ENCODE measurements at regions not wholly inside any gene's neighbourhood (a gene's known extent, or its start where the extent isn't known, plus 50 kb on each side); places are given as distances from the start of the nearest gene placed in this dataset.

DNA sequence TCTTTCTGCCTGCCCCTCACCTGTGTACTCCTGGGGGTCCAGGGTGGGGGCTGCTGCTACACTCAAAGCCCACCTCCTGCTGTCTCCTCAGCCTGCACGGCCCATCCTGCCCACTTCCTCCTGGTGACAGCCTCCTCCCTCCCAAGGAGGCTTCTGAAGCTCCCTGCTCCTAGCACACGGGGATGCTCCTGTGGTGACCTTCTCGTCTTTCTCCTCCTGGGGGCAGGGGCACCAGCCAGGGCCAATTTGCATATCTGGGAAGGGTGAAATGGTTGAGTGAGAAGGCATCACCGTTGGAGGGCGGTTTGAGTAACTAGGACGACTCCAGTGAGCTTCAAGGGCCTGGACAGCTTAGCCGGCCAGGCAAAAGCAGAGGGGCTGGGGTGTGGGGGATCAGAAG, 51.9 kb upstream of the COL5A1 start:
- Histone ChIP-seq H3K9ac (ENCODE audit: low read length) (no peak overlapping the region), H3K27ac (ENCODE audit: low read length) (no peak overlapping the region), H3K4me2 (ENCODE audit: low read length) (no peak overlapping the region), H2AFZ (ENCODE audit: low read depth, low read length) (no peak overlapping the region), H3K9me2 (ENCODE audit: insufficient read depth, low read length) (no peaks in the 10 kb centered on the region), H3K36me3 (ENCODE audit: insufficient read depth, low read length) (no peaks in the 10 kb centered on the region), H3K4me3 (ENCODE audit: low read length) (no peak overlapping the region), H3F3A (ENCODE audit: insufficient read depth, low read length, poor library complexity, severe bottlenecking) (no peaks in the 10 kb centered on the region), H4K20me1 (ENCODE audit: insufficient read depth) (no peaks in the 10 kb centered on the region), H3K27me3 (ENCODE audit: insufficient read depth, low read depth, low read length) (no peaks in the 10 kb centered on the region), H3K79me2 (replicated peaks; ENCODE audit: insufficient read depth, low read length) (no peaks in the 10 kb centered on the region), H3K9me3 (ENCODE audit: low read length) (no peaks in the 10 kb centered on the region)
- TF ChIP-seq MXI1 (conservative IDR thresholded peaks at IDR 0.05; ENCODE audit: poor library complexity, severe bottlenecking) (no peak), EZH2 (IDR thresholded peaks at IDR 0.05; ENCODE audit: borderline replicate concordance, insufficient read depth, low read length, poor library complexity, severe bottlenecking) (no peak), POLR2AphosphoS5 (IDR thresholded peaks at IDR 0.05) (no peak), RAD21 (conservative IDR thresholded peaks at IDR 0.05) (no peak), SMC3 (conservative IDR thresholded peaks at IDR 0.05; ENCODE audit: poor library complexity) (no peak)
- TF ChIP-seq, protein P1, sequence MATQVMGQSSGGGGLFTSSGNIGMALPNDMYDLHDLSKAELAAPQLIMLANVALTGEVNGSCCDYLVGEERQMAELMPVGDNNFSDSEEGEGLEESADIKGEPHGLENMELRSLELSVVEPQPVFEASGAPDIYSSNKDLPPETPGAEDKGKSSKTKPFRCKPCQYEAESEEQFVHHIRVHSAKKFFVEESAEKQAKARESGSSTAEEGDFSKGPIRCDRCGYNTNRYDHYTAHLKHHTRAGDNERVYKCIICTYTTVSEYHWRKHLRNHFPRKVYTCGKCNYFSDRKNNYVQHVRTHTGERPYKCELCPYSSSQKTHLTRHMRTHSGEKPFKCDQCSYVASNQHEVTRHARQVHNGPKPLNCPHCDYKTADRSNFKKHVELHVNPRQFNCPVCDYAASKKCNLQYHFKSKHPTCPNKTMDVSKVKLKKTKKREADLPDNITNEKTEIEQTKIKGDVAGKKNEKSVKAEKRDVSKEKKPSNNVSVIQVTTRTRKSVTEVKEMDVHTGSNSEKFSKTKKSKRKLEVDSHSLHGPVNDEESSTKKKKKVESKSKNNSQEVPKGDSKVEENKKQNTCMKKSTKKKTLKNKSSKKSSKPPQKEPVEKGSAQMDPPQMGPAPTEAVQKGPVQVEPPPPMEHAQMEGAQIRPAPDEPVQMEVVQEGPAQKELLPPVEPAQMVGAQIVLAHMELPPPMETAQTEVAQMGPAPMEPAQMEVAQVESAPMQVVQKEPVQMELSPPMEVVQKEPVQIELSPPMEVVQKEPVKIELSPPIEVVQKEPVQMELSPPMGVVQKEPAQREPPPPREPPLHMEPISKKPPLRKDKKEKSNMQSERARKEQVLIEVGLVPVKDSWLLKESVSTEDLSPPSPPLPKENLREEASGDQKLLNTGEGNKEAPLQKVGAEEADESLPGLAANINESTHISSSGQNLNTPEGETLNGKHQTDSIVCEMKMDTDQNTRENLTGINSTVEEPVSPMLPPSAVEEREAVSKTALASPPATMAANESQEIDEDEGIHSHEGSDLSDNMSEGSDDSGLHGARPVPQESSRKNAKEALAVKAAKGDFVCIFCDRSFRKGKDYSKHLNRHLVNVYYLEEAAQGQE (IDR thresholded peaks at IDR 0.05; ENCODE audit: borderline replicate concordance), result no peak

- TF ChIP-seq EZH2 (IDR thresholded peaks at IDR 0.05; ENCODE audit: borderline replicate concordance, insufficient read depth, low read length, poor library complexity, severe bottlenecking), result no peak
- TF ChIP-seq, protein P1 (IDR thresholded peaks at IDR 0.05; ENCODE audit: borderline replicate concordance), result no peak
- no peak for TF ChIP-seq SMC3 (conservative IDR thresholded peaks at IDR 0.05; ENCODE audit: poor library complexity)
- no peak for TF ChIP-seq TAF1 (IDR thresholded peaks at IDR 0.05; ENCODE audit: low read depth)
- TF ChIP-seq MXI1 (conservative IDR thresholded peaks at IDR 0.05; ENCODE audit: poor library complexity, severe bottlenecking), result no peak
- no peak for TF ChIP-seq CTCF (IDR thresholded peaks at IDR 0.05; ENCODE audit: poor library complexity, severe bottlenecking)
- no peak for TF ChIP-seq RAD21 (conservative IDR thresholded peaks at IDR 0.05)
- no peak for TF ChIP-seq POLR2AphosphoS5 (IDR thresholded peaks at IDR 0.05)
- TF ChIP-seq EP300 (conservative IDR thresholded peaks at IDR 0.05; ENCODE audit: poor library complexity, severe bottlenecking), result no peak
- Histone ChIP-seq H3F3A (ENCODE audit: insufficient read depth, low read length, poor library complexity, severe bottlenecking) (no peaks in the 10 kb centered on the region), H3K27me3 (ENCODE audit: insufficient read depth, low read depth, low read length) (no peaks in the 10 kb centered on the region), H3K9me3 (ENCODE audit: low read length) (no peaks in the 10 kb centered on the region), H3K4me3 (ENCODE audit: low read length) (no peak overlapping the region), H3K4me2 (ENCODE audit: low read length) (no peak overlapping the region), H3K36me3 (ENCODE audit: insufficient read depth, low read length) (no peaks in the 10 kb centered on the region), H3K9me2 (ENCODE audit: insufficient read depth, low read length) (no peaks in the 10 kb centered on the region), H4K20me1 (ENCODE audit: insufficient read depth) (no peaks in the 10 kb centered on the region), H3K79me2 (replicated peaks; ENCODE audit: insufficient read depth, low read length) (no peaks in the 10 kb centered on the region), H2AFZ (ENCODE audit: low read depth, low read length) (no peak overlapping the region), H3K9ac (ENCODE audit: low read length) (no peak overlapping the region), H3K27ac (ENCODE audit: low read length) (no peak overlapping the region)
Observed at GRCh38 chr9:134590240-134591081, 51.1 kb upstream of the COL5A1 start.
